ENCODE measurements at regions not wholly inside any gene's neighbourhood (a gene's known extent, or its start where the extent isn't known, plus 50 kb on each side); places are given as distances from the start of the nearest gene placed in this dataset.
A peak's percentile ranks its signal among the peaks of the same experiment; 100 is the strongest.

GRCh38 chr2:64722291-64723044, 68.8 kb upstream of the SERTAD2 start:
- TF ChIP-seq CTCF (IDR thresholded peaks at IDR 0.05; ENCODE audit: control extremely low read depth, extremely low read depth) = no peak
- DNase-seq (peak in 1 of 3 donors; percentile 51), ATAC-seq (ENCODE audit: insufficient read depth, low FRiP score) (no peak)
- H3K9me3 ChIP-seq (ENCODE audit: control insufficient read depth in 4 of 4, insufficient read depth in 3 of 4, low read length in 3 of 4) = no peaks in the 10 kb centered on the region
- 65 to 73% methylated on average over 2 of the region's 2 CpGs for WGBS, 2 donors
- no peak overlapping the region for H3K27ac ChIP-seq (ENCODE audit: low read depth in 1 of 2, low read length in 1 of 2)
- H3K9ac ChIP-seq (ENCODE audit: insufficient read depth in 1 of 2, low read length in 2 of 2) = no peak overlapping the region
- H3K36me3 ChIP-seq (ENCODE audit: control insufficient read depth in 4 of 4, insufficient read depth in 4 of 4, low read length in 4 of 4) = no peaks in the 10 kb centered on the region
- H3K4me3 ChIP-seq = no peak overlapping the region
- no peaks in the 10 kb centered on the region for H3K27me3 ChIP-seq (ENCODE audit: control insufficient read depth in 3 of 3, insufficient read depth in 3 of 3, low read length in 2 of 3)
- H3K4me1 ChIP-seq (ENCODE audit: control insufficient read depth in 5 of 5, insufficient read depth in 5 of 5, low read length in 5 of 5) = peaks cover 0 to 14% (median 3%) of the 10 kb centered on the region in 5 donors

- H3K9ac ChIP-seq (ENCODE audit: insufficient read depth in 1 of 2, low read length in 2 of 2) = no peak overlapping the region
- H3K27ac ChIP-seq (ENCODE audit: low read depth in 1 of 2, low read length in 1 of 2) = peak overlapping the region in 1 of 2 donors; percentile 48
- H3K36me3 ChIP-seq (ENCODE audit: control insufficient read depth in 4 of 4, insufficient read depth in 4 of 4, low read length in 4 of 4) = no peaks in the 10 kb centered on the region
- TF ChIP-seq CTCF (IDR thresholded peaks at IDR 0.05; ENCODE audit: control extremely low read depth, extremely low read depth) = no peak
- H3K4me3 ChIP-seq = no peak overlapping the region
- WGBS, 2 donors = 65 to 66% methylated on average over 3 of the region's 3 CpGs
- peak in 1 of 3 donors; percentile 32 for DNase-seq
- H3K9me3 ChIP-seq (ENCODE audit: control insufficient read depth in 4 of 4, insufficient read depth in 3 of 4, low read length in 3 of 4) = peaks cover 0 to 2% (median 0%) of the 10 kb centered on the region in 4 donors
- peaks cover 0 to 38% (median 8%) of the 10 kb centered on the region in 5 donors for H3K4me1 ChIP-seq (ENCODE audit: control insufficient read depth in 5 of 5, insufficient read depth in 5 of 5, low read length in 5 of 5)
- no peaks in the 10 kb centered on the region for H3K27me3 ChIP-seq (ENCODE audit: control insufficient read depth in 3 of 3, insufficient read depth in 3 of 3, low read length in 2 of 3)
- ATAC-seq (ENCODE audit: insufficient read depth, low FRiP score) = no peak
These were observed 73.5 kb upstream of the SERTAD2 start for GRCh38 chr2:64727013-64727767.

GRCh38 chr2:64727843-64728463, 74.2 kb upstream of the SERTAD2 start:
- Histone ChIP-seq H3K9me3 (ENCODE audit: control insufficient read depth in 4 of 4, insufficient read depth in 3 of 4, low read length in 3 of 4) (peaks cover 0 to 2% (median 0%) of the 10 kb centered on the region in 4 donors), H3K27me3 (ENCODE audit: control insufficient read depth in 3 of 3, insufficient read depth in 3 of 3, low read length in 2 of 3) (no peaks in the 10 kb centered on the region), H3K9ac (ENCODE audit: insufficient read depth in 1 of 2, low read length in 2 of 2) (no peak overlapping the region), H3K27ac (ENCODE audit: low read depth in 1 of 2, low read length in 1 of 2) (no peak overlapping the region), H3K4me1 (ENCODE audit: control insufficient read depth in 5 of 5, insufficient read depth in 5 of 5, low read length in 5 of 5) (peaks cover 0 to 35% (median 8%) of the 10 kb centered on the region in 5 donors), H3K36me3 (ENCODE audit: control insufficient read depth in 4 of 4, insufficient read depth in 4 of 4, low read length in 4 of 4) (no peaks in the 10 kb centered on the region), H3K4me3 (no peak overlapping the region)
- 80 to 88% methylated on average over 11 of the region's 11 CpGs for WGBS, 2 donors
- DNase-seq (peak; percentile 22 to 53 (median 44)), ATAC-seq (ENCODE audit: insufficient read depth, low FRiP score) (no peak)
- TF ChIP-seq CTCF (IDR thresholded peaks at IDR 0.05; ENCODE audit: control extremely low read depth, extremely low read depth) = no peak
